NCI-H2029 treated with DMSO at 0.1 percent for 48 hours (cell line): ENCODE measurements at regions not wholly inside any gene's neighbourhood (a gene's known extent, or its start where the extent isn't known, plus 50 kb on each side); places are given as distances from the start of the nearest gene placed in this dataset.
A peak's percentile ranks its signal among the peaks of the same experiment; 100 is the strongest.

ENCODE experiments used
- DNase-seq: peaks from one replicate; lab custom pipeline; 2025; lab: John Stamatoyannopoulos, UW

GRCh38 chr7:41175435-41175834 is 527.5 kb downstream of the INHBA start:
- no peak for DNase-seq

DNA sequence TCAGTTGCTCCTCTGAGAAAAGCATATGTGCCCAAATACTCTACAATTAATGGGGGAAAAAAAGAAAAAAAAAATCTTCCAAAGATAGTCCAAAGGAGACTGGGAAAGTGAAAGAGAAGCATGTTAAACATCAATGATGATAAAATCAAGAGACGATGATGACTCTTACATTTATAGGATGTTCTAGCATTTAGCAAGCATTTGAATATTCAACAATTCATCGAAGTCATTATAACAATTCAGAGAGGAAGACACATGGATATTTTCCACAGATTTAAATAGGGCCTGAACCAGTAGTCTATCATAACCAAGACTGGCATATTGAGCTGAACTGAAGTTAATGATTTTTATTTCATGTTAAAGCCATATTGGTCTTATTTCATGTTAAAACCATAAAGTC is 528.4 kb downstream of the INHBA start:
- DNase-seq, result no peak

DNA sequence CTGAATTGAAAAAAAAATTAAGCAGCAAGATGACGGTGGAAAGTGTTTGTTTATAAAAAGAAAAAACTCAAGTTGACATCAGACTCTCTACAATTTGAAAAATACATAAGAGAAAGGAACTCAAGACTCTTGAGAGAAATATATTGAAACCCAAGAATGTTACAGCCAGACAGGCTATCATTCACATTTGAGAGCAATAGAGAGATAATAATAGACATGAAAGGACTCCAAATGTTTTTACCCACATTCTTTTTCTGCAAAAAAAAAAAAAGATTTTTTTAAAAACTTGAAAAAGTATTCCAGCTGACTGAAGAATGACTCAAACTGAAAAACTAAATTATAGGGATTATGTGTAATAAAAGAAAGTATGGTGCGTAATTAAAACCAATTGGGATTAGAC is 532.4 kb downstream of the INHBA start:
- DNase-seq, result no peak

- DNase-seq, result no peak
Observed at GRCh38 chr7:41169317-41169716, 533.6 kb downstream of the INHBA start.

GRCh38 chr7:41167836-41168235 is 535.1 kb downstream of the INHBA start:
- DNase-seq, result no peak

DNA sequence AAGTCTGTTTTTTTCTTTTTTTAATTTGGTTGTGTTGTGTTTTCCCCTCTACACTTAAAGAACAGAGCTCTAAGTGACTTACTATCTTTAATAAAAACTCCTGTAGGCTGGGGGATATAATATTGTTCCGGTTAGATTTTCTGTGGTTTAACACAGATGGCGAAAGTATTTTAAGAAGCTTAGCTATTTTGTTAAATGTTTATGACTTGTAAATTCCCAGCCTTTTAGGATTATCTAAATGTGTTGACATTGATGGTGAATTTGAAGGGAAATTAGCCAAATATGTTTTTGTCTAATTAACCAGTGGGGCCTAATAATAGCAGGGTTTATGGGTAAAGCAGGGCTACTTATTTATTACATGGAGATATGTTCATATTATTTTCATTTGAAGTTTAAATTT is 538.5 kb downstream of the INHBA start:
- no peak for DNase-seq

DNA sequence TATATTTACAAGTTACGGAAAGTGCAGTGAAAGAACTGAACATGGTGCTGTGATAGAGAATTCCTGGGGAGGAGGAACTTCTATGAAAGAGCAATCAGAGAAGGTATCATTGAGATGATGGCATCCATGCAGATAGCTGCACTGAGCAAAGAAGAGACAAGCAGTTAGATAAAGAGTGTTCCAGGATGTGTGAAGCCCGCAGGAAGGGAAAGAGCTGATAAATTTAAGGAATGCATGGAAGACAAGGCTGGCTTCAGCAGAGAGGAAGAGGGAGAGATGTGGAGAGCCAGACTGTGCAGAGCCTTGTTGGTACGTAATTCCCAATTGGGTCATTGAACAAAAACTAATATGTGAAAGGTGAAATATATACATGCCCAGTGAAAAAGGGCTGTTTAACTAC is 538.9 kb downstream of the INHBA start:
- no peak for DNase-seq

GRCh38 chr7:41162612-41163011 is 540.3 kb downstream of the INHBA start:
- DNase-seq, result no peak

DNA sequence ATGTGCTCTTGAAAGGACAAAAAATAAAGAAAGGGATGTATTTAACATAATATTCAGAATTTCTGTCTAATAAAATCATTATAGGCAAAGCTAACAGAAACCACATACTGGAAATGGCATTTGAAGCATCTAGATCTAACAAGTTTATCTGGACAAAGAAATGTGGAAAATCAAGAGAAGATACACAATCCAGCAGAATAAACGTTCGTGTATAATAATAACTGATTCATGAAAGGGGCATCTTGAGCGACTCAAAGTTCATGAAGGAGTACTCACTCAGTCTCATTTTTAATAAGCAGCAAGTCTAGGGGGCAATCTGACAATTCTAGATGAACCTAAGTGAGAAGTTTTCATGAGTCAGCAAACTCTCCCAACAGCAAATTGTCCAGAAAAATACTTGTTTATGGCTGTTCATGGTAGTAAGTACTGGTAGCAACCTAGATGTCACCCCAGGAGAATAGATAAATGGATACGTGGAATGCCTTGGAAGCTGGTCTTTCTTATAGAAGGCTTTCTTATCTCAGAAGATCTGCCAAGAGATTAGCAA is 541.8 kb downstream of the INHBA start:
- no peak for DNase-seq

- DNase-seq, result no peak
Observed at GRCh38 chr7:41156268-41156667, 546.6 kb downstream of the INHBA start.

DNA sequence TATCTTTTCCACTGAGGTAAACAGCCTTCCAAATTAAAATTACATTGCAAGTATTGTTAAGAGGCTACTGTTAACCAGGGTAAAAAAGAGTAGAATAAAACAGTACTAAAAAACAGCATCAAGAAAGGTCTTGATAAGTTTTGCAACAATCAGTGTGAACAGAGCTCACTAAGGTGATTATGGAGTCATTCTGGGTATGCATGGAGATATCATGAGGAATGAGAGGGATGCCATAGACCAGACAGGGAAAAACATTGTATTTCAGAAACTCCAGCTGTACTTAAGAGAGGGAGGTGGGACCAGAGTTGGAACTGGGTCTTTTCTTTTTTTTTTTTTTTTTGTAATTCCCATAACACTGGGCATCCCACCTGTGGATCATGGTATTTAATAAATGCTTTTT is 549.6 kb downstream of the INHBA start:
- no peak for DNase-seq

DNA sequence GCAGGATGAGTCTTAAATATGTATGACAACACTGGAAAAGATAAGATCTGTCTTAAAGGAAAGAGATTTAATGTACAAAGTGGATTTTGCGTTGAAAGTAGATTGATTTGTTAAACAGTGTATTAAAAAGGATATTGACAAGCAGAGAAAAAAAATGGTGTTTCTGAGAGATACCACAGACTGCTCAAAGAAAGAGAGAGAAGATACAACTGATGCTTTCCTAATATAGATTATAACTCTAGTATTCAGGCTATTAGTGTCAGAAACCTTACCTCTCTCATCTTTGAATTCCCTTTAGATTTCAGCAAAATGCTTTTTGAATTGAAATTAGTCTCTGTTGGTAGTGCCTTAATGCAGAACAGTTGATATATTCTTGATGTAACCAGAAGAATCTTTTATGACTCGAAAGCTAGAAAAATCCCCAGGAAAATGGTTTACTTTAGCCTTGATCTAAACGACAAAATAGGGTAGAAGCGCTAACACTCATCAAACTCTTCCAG is 550.7 kb downstream of the INHBA start:
- DNase-seq, result no peak

- no peak for DNase-seq
Observed at GRCh38 chr7:41149576-41149975, 553.3 kb downstream of the INHBA start.

- DNase-seq, result peak; percentile 41
Observed at GRCh38 chr7:41148521-41148951, 554.4 kb downstream of the INHBA start.

GRCh38 chr7:41147606-41148485 is 555.0 kb downstream of the INHBA start:
- DNase-seq, result no peak

DNA sequence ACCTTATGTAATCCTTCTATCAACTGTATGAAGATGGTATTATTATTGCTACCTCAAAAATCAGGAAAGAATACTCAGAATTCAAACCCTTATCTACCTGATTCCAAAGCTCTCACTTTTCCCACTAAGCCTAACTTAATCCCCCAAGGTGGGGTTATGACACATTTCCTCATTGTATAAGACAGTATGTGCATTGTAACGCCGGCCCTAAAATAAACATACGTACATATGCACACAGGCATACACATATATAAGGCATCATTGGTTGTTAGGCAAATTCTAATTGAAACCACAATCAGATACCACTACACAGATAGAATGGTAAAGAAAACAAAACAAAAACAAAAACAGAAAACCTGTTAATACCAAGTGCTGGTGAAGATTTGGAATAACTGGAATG is 556.5 kb downstream of the INHBA start:
- no peak for DNase-seq

DNA sequence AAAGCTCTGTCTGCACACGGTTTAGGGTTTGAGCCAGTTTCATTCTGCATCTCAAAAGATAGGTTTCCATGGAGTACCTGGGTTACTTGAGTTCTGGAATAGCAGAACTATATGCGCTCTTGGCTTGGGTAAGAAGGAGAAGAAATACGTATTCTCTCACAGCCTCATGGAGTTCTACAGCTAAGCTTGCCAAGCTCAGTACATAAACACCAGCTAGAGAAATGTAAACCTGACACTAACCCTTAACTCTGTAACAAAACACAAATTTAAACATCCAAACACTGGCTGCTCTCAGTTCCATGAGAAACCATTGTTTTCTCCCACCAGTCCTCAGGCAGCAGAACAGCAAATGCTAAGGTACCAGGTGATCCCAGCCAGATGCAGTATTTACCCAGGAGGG is 557.2 kb downstream of the INHBA start:
- no peak for DNase-seq

- DNase-seq, result no peak
Observed at GRCh38 chr7:41142904-41143473, 559.9 kb downstream of the INHBA start.

DNA sequence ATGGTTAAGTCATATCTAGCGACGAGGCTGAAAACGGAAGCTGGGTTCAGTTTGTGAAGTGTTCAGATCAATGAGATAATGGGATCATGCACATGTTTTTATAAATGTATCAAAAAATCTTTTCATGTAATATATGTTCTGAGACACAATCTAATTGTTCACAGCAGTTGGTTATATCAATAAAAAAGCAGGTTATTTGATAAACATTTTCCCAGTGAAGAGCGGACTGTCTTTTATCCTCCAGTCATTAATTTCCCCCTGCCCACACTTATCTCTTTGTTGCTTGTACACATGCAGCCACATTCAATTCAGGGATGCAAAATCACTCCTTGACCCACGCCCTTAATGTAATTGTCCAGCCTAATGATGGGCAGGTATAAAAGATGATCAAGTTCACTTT is 563.1 kb downstream of the INHBA start:
- DNase-seq, result no peak

- DNase-seq, result no peak
Observed at GRCh38 chr7:41136551-41136950, 566.3 kb downstream of the INHBA start.

GRCh38 chr7:41135511-41135910 is 567.4 kb downstream of the INHBA start:
- no peak for DNase-seq

- DNase-seq, result no peak
Observed at GRCh38 chr7:41134300-41135255, 568.3 kb downstream of the INHBA start.
